ENCODE measurements at regions not wholly inside any gene's neighbourhood (a gene's known extent, or its start where the extent isn't known, plus 50 kb on each side); places are given as distances from the start of the nearest gene placed in this dataset.

DNA sequence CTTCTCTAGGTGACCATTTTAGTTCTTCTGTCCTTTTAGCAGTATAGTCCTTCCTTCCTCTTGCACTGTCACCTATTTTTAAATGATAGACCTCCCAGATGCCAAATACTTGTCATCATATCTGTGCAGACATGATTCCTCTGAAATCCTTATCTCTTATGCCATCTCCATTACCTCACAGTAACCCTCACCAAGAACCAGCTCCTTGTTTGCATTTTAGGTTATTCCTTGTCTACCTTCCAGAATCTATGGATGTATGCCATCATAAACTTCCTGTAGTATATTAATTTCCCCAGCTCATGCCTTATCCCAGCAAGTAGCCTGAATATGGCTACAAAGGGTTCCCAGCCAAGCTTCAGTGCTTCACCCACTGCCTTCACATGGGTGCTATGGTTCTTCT is 1347.2 kb downstream of the ROBO1 start:
- TF ChIP-seq, protein P1, sequence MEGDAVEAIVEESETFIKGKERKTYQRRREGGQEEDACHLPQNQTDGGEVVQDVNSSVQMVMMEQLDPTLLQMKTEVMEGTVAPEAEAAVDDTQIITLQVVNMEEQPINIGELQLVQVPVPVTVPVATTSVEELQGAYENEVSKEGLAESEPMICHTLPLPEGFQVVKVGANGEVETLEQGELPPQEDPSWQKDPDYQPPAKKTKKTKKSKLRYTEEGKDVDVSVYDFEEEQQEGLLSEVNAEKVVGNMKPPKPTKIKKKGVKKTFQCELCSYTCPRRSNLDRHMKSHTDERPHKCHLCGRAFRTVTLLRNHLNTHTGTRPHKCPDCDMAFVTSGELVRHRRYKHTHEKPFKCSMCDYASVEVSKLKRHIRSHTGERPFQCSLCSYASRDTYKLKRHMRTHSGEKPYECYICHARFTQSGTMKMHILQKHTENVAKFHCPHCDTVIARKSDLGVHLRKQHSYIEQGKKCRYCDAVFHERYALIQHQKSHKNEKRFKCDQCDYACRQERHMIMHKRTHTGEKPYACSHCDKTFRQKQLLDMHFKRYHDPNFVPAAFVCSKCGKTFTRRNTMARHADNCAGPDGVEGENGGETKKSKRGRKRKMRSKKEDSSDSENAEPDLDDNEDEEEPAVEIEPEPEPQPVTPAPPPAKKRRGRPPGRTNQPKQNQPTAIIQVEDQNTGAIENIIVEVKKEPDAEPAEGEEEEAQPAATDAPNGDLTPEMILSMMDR (IDR thresholded peaks at IDR 0.05 in 8 of 11, conservative IDR thresholded peaks at IDR 0.05 in 3 of 11), result no peak
- TF ChIP-seq POLR2A (IDR thresholded peaks at IDR 0.05), result no peak
